ENCODE measurements at regions not wholly inside any gene's neighbourhood (a gene's known extent, or its start where the extent isn't known, plus 50 kb on each side); places are given as distances from the start of the nearest gene placed in this dataset.
"Not testable (repeated sequence)": the region's sequence is repeated elsewhere in the genome, so short reads cannot be mapped to it uniquely, and the experiment has no call there.

- no peak for DNase-seq (ENCODE audit: low read depth in 2 of 2)
- no peak for TF ChIP-seq CTCF (IDR thresholded peaks at IDR 0.05; ENCODE audit: low read depth, low read length)
- no peak overlapping the region for H3K4me3 ChIP-seq (replicated peaks in 1 of 2; ENCODE audit: low read depth in 2 of 2, low read length in 2 of 2)
Measured at GRCh38 chr11:25456211-25456610, 875.7 kb upstream of the ANO3 start.

GRCh38 chr11:25483915-25484635 is 847.9 kb upstream of the ANO3 start:
- no peak overlapping the region for H3K4me3 ChIP-seq (replicated peaks in 1 of 2; ENCODE audit: low read depth in 2 of 2, low read length in 2 of 2)
- DNase-seq (ENCODE audit: low read depth in 2 of 2): no peak
- no peak for TF ChIP-seq CTCF (IDR thresholded peaks at IDR 0.05; ENCODE audit: low read depth, low read length)

- H3K4me3 ChIP-seq (replicated peaks in 1 of 2; ENCODE audit: low read depth in 2 of 2, low read length in 2 of 2): no peak overlapping the region
- no peak for TF ChIP-seq CTCF (IDR thresholded peaks at IDR 0.05; ENCODE audit: low read depth, low read length)
- DNase-seq (ENCODE audit: low read depth in 2 of 2): no peak
Measured at GRCh38 chr11:25485315-25485714, 846.6 kb upstream of the ANO3 start.

- H3K4me3 ChIP-seq (replicated peaks in 1 of 2; ENCODE audit: low read depth in 2 of 2, low read length in 2 of 2); DNase-seq (ENCODE audit: low read depth in 2 of 2): not testable (repeated sequence)
Measured at GRCh38 chr11:25486338-25486737, 845.6 kb upstream of the ANO3 start.

- not testable (repeated sequence) for DNase-seq (ENCODE audit: low read depth in 2 of 2); H3K4me3 ChIP-seq (replicated peaks in 1 of 2; ENCODE audit: low read depth in 2 of 2, low read length in 2 of 2)
Measured at GRCh38 chr11:25488176-25488575, 843.8 kb upstream of the ANO3 start.

GRCh38 chr11:25501426-25501825 is 830.5 kb upstream of the ANO3 start:
- not testable (repeated sequence) for H3K4me3 ChIP-seq (replicated peaks in 1 of 2; ENCODE audit: low read depth in 2 of 2, low read length in 2 of 2); DNase-seq (ENCODE audit: low read depth in 2 of 2)

- TF ChIP-seq CTCF (IDR thresholded peaks at IDR 0.05; ENCODE audit: low read depth, low read length): no peak
- no peak for DNase-seq (ENCODE audit: low read depth in 2 of 2)
- H3K4me3 ChIP-seq (replicated peaks in 1 of 2; ENCODE audit: low read depth in 2 of 2, low read length in 2 of 2): no peak overlapping the region
Measured at GRCh38 chr11:25515576-25515975, 816.4 kb upstream of the ANO3 start.

- TF ChIP-seq CTCF (IDR thresholded peaks at IDR 0.05; ENCODE audit: low read depth, low read length): no peak
- no peak for DNase-seq (ENCODE audit: low read depth in 2 of 2)
- no peak overlapping the region for H3K4me3 ChIP-seq (replicated peaks in 1 of 2; ENCODE audit: low read depth in 2 of 2, low read length in 2 of 2)
Measured at GRCh38 chr11:25520459-25520858, 811.5 kb upstream of the ANO3 start.
